GM23248 (cell line): ENCODE measurements at regions not wholly inside any gene's neighbourhood (a gene's known extent, or its start where the extent isn't known, plus 50 kb on each side); places are given as distances from the start of the nearest gene placed in this dataset.

ENCODE experiments used
- DNase-seq: peaks from one replicate; pipeline ENCODE4 v3.0.0-alpha.2; 2015
- H2AFZ ChIP-seq: fragments of 200-600 bp; sonication (generic); 2 replicates; pipeline ENCODE4 v1.6.1; 2016; ENCODE audit warnings: antibody characterized with exemption
- H3F3A ChIP-seq: fragments of 200-600 bp; sonication (generic); 2 replicates; pipeline ENCODE4 v1.6.1; 2016; ENCODE audit warnings: mild to moderate bottlenecking, antibody characterized with exemption, mixed run types; ENCODE audit not compliant: insufficient read depth
- H3K27ac ChIP-seq: fragments of 200-600 bp; sonication (generic); 2 replicates; pipeline ENCODE4 v1.5.1; 2016; ENCODE audit warnings: mild to moderate bottlenecking
- H3K27me3 ChIP-seq: fragments of 200-600 bp; sonication (generic); replicated peaks from 2 replicates; pipeline ENCODE4 v1.6.1; 2016; ENCODE audit warnings: mild to moderate bottlenecking; ENCODE audit not compliant: insufficient read depth
- H3K36me3 ChIP-seq: fragments of 200-600 bp; sonication (generic); 2 replicates; pipeline ENCODE4 v1.6.1; 2016; ENCODE audit warnings: low read depth, mild to moderate bottlenecking
- H3K4me1 ChIP-seq: fragments of 200-600 bp; sonication (generic); 2 replicates; pipeline ENCODE4 v1.6.1; 2016; ENCODE audit warnings: mild to moderate bottlenecking; ENCODE audit not compliant: insufficient read depth
- H3K4me2 ChIP-seq: fragments of 200-600 bp; sonication (generic); one replicate; pipeline ENCODE4 v1.6.1; 2016; ENCODE audit warnings: mild to moderate bottlenecking; ENCODE audit not compliant: unreplicated experiment
- H3K4me3 ChIP-seq: fragments of 200-600 bp; sonication (generic); 2 replicates; pipeline ENCODE4 v1.5.1; 2016; ENCODE audit warnings: mild to moderate bottlenecking
- H3K79me2 ChIP-seq: fragments of 200-600 bp; sonication (generic); 2 replicates; pipeline ENCODE4 v1.6.1; 2016; ENCODE audit warnings: mild to moderate bottlenecking; ENCODE audit not compliant: insufficient read depth
- H3K9ac ChIP-seq: fragments of 200-600 bp; sonication (generic); 2 replicates; pipeline ENCODE4 v1.6.1; 2016; ENCODE audit warnings: mild to moderate bottlenecking
- H3K9me2 ChIP-seq: fragments of 200-600 bp; sonication (generic); 2 replicates; pipeline ENCODE4 v1.6.1; 2016; ENCODE audit warnings: mixed run types, mild to moderate bottlenecking, moderate library complexity; ENCODE audit not compliant: insufficient read depth
- H3K9me3 ChIP-seq: fragments of 200-600 bp; sonication (generic); one replicate; pipeline ENCODE4 v1.6.1; 2017; ENCODE audit warnings: low read depth
- H4K20me1 ChIP-seq: fragments of 200-600 bp; sonication (generic); 2 replicates; pipeline ENCODE4 v1.6.0; 2016; ENCODE audit not compliant: insufficient read depth
- EZH2 ChIP-seq: fragments of 200-600 bp; sonication (generic); IDR thresholded peaks from 2 replicates; pipeline ENCODE4 v1.6.1; 2018; ENCODE audit warnings: antibody characterized with exemption, mild to moderate bottlenecking; ENCODE audit not compliant: insufficient read depth, poor library complexity, severe bottlenecking
- EZH2phosphoT487 ChIP-seq: fragments of 200-600 bp; sonication (generic); IDR thresholded peaks from 2 replicates; pipeline ENCODE4 v1.6.1; 2018; ENCODE audit warnings: antibody characterized with exemption, moderate library complexity, mild to moderate bottlenecking, low read depth; ENCODE audit not compliant: insufficient read depth
- WGBS, 2 experiments: methylation state at CpG; one replicate each; pipeline ENCODE4 v1.1.6; 2015 to 2017; ENCODE audit warnings: low lambda C conversion rate in 2 of 2, low coverage in 1 of 2; ENCODE audit errors: missing lambda C conversion rate in 2 of 2; 5-methylcytosine and 5-hydroxymethylcytosine counted together
- in situ Hi-C: fragments of 300-500 bp; cut with MboI; formaldehyde crosslinking; loops from 2 replicates; pipeline ENCODE4 v1.15.0; 2020

- 77 to 81% methylated on average over 7 of the region's 7 CpGs for WGBS, 2 experiments
- in situ Hi-C loops: no loop called here
Observed at GRCh38 chr18:45228796-45229388, 386.4 kb upstream of the SLC14A2 start.

GRCh38 chr18:45231617-45232016 lies 383.7 kb upstream of the SLC14A2 start:
- H3K27ac ChIP-seq: no peak overlapping the region
- H3K9ac ChIP-seq: no peak overlapping the region
- H3K4me2 ChIP-seq: no peak overlapping the region
- peaks cover 13% of the 10 kb centered on the region; the same call in 1 of the 2 replicates for H3F3A ChIP-seq
- H3K4me3 ChIP-seq: no peak overlapping the region
- H3K36me3 ChIP-seq: no peaks in the 10 kb centered on the region
- no peak overlapping the region for H2AFZ ChIP-seq
- WGBS, 2 experiments: 48 to 66% methylated on average over 1 of the region's 1 CpG
- H3K79me2 ChIP-seq: no peaks in the 10 kb centered on the region
- no peaks in the 10 kb centered on the region; the same call in 1 of the 2 replicates for H3K9me2 ChIP-seq
- no peaks in the 10 kb centered on the region for H3K9me3 ChIP-seq
- in situ Hi-C loops: no loop called here
- H3K27me3 ChIP-seq: no peaks in the 10 kb centered on the region
- H3K4me1 ChIP-seq: peaks cover 8% of the 10 kb centered on the region
- no peak for TF ChIP-seq EZH2phosphoT487
- DNase-seq: peak; percentile 23
- H4K20me1 ChIP-seq: no peaks in the 10 kb centered on the region

More at GRCh38 chr18:45228796-45229388, 386.4 kb upstream of the SLC14A2 start:
- peaks cover 13% of the 10 kb centered on the region; the same call in 1 of the 2 replicates for H3F3A ChIP-seq
- no peaks in the 10 kb centered on the region for H3K9me2 ChIP-seq
- H3K27me3 ChIP-seq: no peaks in the 10 kb centered on the region
- H3K36me3 ChIP-seq: no peaks in the 10 kb centered on the region
- TF ChIP-seq EZH2phosphoT487 (no peak), EZH2 (no peak)
- no peak overlapping the region for H3K4me2 ChIP-seq
- no peaks in the 10 kb centered on the region for H3K79me2 ChIP-seq
- H3K27ac ChIP-seq: no peak overlapping the region
- H3K4me3 ChIP-seq: no peak overlapping the region
- H2AFZ ChIP-seq: no peak overlapping the region
- H3K9me3 ChIP-seq: no peaks in the 10 kb centered on the region
- no peaks in the 10 kb centered on the region for H4K20me1 ChIP-seq
- H3K4me1 ChIP-seq: peaks cover 8% of the 10 kb centered on the region
- H3K9ac ChIP-seq: no peak overlapping the region
- no peak for DNase-seq

GRCh38 chr18:45232061-45232460 lies 383.2 kb upstream of the SLC14A2 start:
- Histone ChIP-seq H3K36me3 (no peaks in the 10 kb centered on the region), H4K20me1 (no peaks in the 10 kb centered on the region), H3K4me1 (peaks cover 8% of the 10 kb centered on the region), H3K79me2 (no peaks in the 10 kb centered on the region), H3K9me3 (no peaks in the 10 kb centered on the region), H3K9ac (no peak overlapping the region), H3K4me3 (no peak overlapping the region), H2AFZ (no peak overlapping the region), H3K9me2 (no peaks in the 10 kb centered on the region; the same call in 1 of the 2 replicates), H3K4me2 (no peak overlapping the region), H3K27me3 (no peaks in the 10 kb centered on the region), H3F3A (peaks cover 9% of the 10 kb centered on the region; the same call in 1 of the 2 replicates), H3K27ac (no peak overlapping the region)
- 93 to 96% methylated on average over 2 of the region's 2 CpGs for WGBS, 2 experiments
- in situ Hi-C loops: no loop called here
- DNase-seq: no peak
- TF ChIP-seq EZH2 (no peak), EZH2phosphoT487 (no peak)

GRCh38 chr18:45236676-45237075 lies 378.6 kb upstream of the SLC14A2 start:
- Histone ChIP-seq H3K27ac (no peak overlapping the region), H3K79me2 (no peaks in the 10 kb centered on the region), H3K36me3 (no peaks in the 10 kb centered on the region), H3F3A (no peaks in the 10 kb centered on the region), H3K9me3 (no peaks in the 10 kb centered on the region), H3K4me3 (no peak overlapping the region), H3K4me2 (no peak overlapping the region), H2AFZ (no peak overlapping the region), H3K9ac (no peak overlapping the region), H3K27me3 (no peaks in the 10 kb centered on the region), H3K9me2 (no peaks in the 10 kb centered on the region; the same call in 1 of the 2 replicates), H3K4me1 (peaks cover 4% of the 10 kb centered on the region), H4K20me1 (no peaks in the 10 kb centered on the region)
- no peak for DNase-seq
- in situ Hi-C loops: no loop called here
- 27 to 37% methylated on average over 1 of the region's 1 CpG for WGBS, 2 experiments
- TF ChIP-seq EZH2phosphoT487 (no peak), EZH2 (no peak)
